Endothelial cell of umbilical vein (primary cell): ENCODE measurements at regions not wholly inside any gene's neighbourhood (a gene's known extent, or its start where the extent isn't known, plus 50 kb on each side); places are given as distances from the start of the nearest gene placed in this dataset.

Source experiments
- BruUV-seq: library from RNA; stranded (reverse); fragments of 400-500 nt; replicated peaks from 2 replicates; lab custom pipeline; 2021; lab: Mats Ljungman, UMichigan
- CTCF ChIA-PET: fragments of 300-600, 350-600 bp; sonication (Branson Sonifier 250); formaldehyde crosslinking; loops from one replicate; lab custom pipeline; 2021; ENCODE audit warnings: antibody characterized with exemption, inconsistent platforms; lab: Charles Lee
- POLR2A ChIA-PET: fragments of 300-600, 350-600 bp; sonication (Branson Sonifier 250); formaldehyde crosslinking; loops from one replicate; lab custom pipeline; 2021; ENCODE audit warnings: antibody characterized with exemption, inconsistent platforms; lab: Charles Lee
- DNase-seq: peaks from one replicate; pipeline ENCODE4 v3.0.0-alpha.2; 2011; ENCODE audit warnings: low read depth, low spot score
- FAIRE-seq: peaks from 2 replicates; lab custom pipeline; 2011; peaks lifted over from hg19 to GRCh38; lab: Jason Lieb, UNC
- H2AFZ ChIP-seq: 2 replicates; pipeline ENCODE4 v1.6.0; 2012; ENCODE audit warnings: low read depth, low read length, control low read depth, inconsistent platforms
- H3K27ac ChIP-seq: 2 replicates; pipeline ENCODE4 v1.5.1; 2011; ENCODE audit warnings: low read depth, mild to moderate bottlenecking, control low read depth, low read length, moderate library complexity; ENCODE audit not compliant: insufficient read depth
- H3K27me3 ChIP-seq, 2 experiments: 2 replicates each; pipeline versions ENCODE4 v1.6.0 to v1.6.1; 2011; ENCODE audit warnings: low read length in 2 of 2, mixed read lengths in 1 of 2; ENCODE audit not compliant: control insufficient read depth in 2 of 2, insufficient read depth in 2 of 2
- H3K36me3 ChIP-seq, 2 experiments: 2 replicates in 1 of 2; 3 replicates in 1 of 2; pipeline ENCODE4 v1.5.1; 2011; ENCODE audit warnings: low read length in 2 of 2, mild to moderate bottlenecking in 1 of 2, moderate library complexity in 1 of 2; ENCODE audit not compliant: control insufficient read depth in 2 of 2, insufficient read depth in 2 of 2; ENCODE audit errors: extremely low read depth in 1 of 2
- H3K4me1 ChIP-seq: 3 replicates; pipeline ENCODE4 v1.5.1; 2011; ENCODE audit warnings: mild to moderate bottlenecking, low read length; ENCODE audit not compliant: control insufficient read depth, insufficient read depth; ENCODE audit errors: extremely low read depth
- H3K4me2 ChIP-seq: 2 replicates; pipeline ENCODE4 v1.6.1; 2011; ENCODE audit warnings: low read length, control low read depth, mixed read lengths; ENCODE audit not compliant: insufficient read depth
- H3K4me3 ChIP-seq, 3 experiments: fragments of 200-600 bp in 1 of 3; sonication (generic), shearing (Covaris generic) in 1 of 3; replicated peaks in 1 of 3; 2 replicates each; pipeline ENCODE4 v1.5.1; 2011 to 2016; ENCODE audit warnings: control low read depth in 3 of 3, low read length in 3 of 3, mild to moderate bottlenecking in 2 of 3, inconsistent platforms in 1 of 3, low read depth in 1 of 3, moderate library complexity in 1 of 3; ENCODE audit not compliant: insufficient read depth in 1 of 3
- H3K79me2 ChIP-seq: 2 replicates; pipeline ENCODE4 v1.6.0; 2012; ENCODE audit warnings: low read length, inconsistent platforms; ENCODE audit not compliant: control insufficient read depth, insufficient read depth
- H3K9ac ChIP-seq: replicated peaks from 2 replicates; pipeline ENCODE3; 2011; ENCODE audit warnings: low read length, control low read depth; ENCODE audit not compliant: insufficient read depth; ENCODE audit errors: extremely low read depth
- H3K9me1 ChIP-seq: replicated peaks from 3 replicates; pipeline ENCODE4 v1.6.0; 2011; ENCODE audit warnings: mild to moderate bottlenecking, low read length; ENCODE audit not compliant: control insufficient read depth, insufficient read depth; ENCODE audit errors: extremely low read depth
- H3K9me3 ChIP-seq: replicated peaks from 2 replicates; pipeline ENCODE4 v1.5.1; 2012; ENCODE audit warnings: low read length, inconsistent platforms; ENCODE audit not compliant: control insufficient read depth, insufficient read depth
- H4K20me1 ChIP-seq: replicated peaks from 2 replicates; pipeline ENCODE3; 2011; ENCODE audit warnings: mild to moderate bottlenecking, low read length; ENCODE audit not compliant: control insufficient read depth, insufficient read depth; ENCODE audit errors: extremely low read depth
- CTCF ChIP-seq, 2 donors: IDR thresholded peaks; 1 replicate in 1 of 2; 2 replicates in 1 of 2; pipeline ENCODE4 v1.5.1; 2011; ENCODE audit warnings: low read length in 2 of 2, mild to moderate bottlenecking in 2 of 2, moderate library complexity in 2 of 2, control low read depth in 1 of 2, inconsistent platforms in 1 of 2, low read depth in 1 of 2; ENCODE audit not compliant: insufficient read depth in 1 of 2; ENCODE audit errors: extremely low read depth in 1 of 2
- EZH2 ChIP-seq: IDR thresholded peaks from 2 replicates; pipeline ENCODE4 v1.6.1; 2012; ENCODE audit warnings: borderline replicate concordance, low read depth, mild to moderate bottlenecking, moderate library complexity, low read length, inconsistent platforms; ENCODE audit not compliant: severe bottlenecking
- FOS ChIP-seq: IDR thresholded peaks from 2 replicates; pipeline ENCODE4 v1.6.1; 2011; ENCODE audit warnings: mild to moderate bottlenecking, low read length, moderate library complexity, borderline replicate concordance; ENCODE audit not compliant: insufficient read depth
- GATA2 ChIP-seq: IDR thresholded peaks from 2 replicates; pipeline ENCODE4 v1.7.0; 2011; ENCODE audit warnings: low read depth, mild to moderate bottlenecking, moderate library complexity, mixed read lengths, low read length; ENCODE audit not compliant: insufficient read length, insufficient read depth
- JUN ChIP-seq: IDR thresholded peaks from 2 replicates; pipeline ENCODE4 v1.6.1; 2011; ENCODE audit warnings: borderline replicate concordance, low read depth; ENCODE audit not compliant: insufficient read length, insufficient read depth
- MAX ChIP-seq: IDR thresholded peaks from 2 replicates; pipeline ENCODE4 v1.6.1; 2011; ENCODE audit not compliant: insufficient read depth, insufficient read length
- MYC ChIP-seq: IDR thresholded peaks from one replicate; pipeline ENCODE4 v1.6.1; 2011; ENCODE audit warnings: mild to moderate bottlenecking, low read depth, low read length
- POLR2A ChIP-seq: IDR thresholded peaks from 2 replicates; pipeline ENCODE4 v1.6.1; 2012; ENCODE audit warnings: low read depth, mild to moderate bottlenecking, control low read depth, low read length
- POLR2AphosphoS5 ChIP-seq: IDR thresholded peaks from 2 replicates; pipeline ENCODE4 v1.6.1; 2012; ENCODE audit warnings: low read depth, mild to moderate bottlenecking, control low read depth, low read length, moderate library complexity; ENCODE audit not compliant: insufficient read depth
- dilution Hi-C: fragments of 300-500 bp; cut with MboI; formaldehyde crosslinking; loops from one replicate; pipeline ENCODE4 v1.15.0; 2019; ENCODE audit warnings: low sequenced_read_pairs; ENCODE audit not compliant: extremely low pct_ligation_motif_present
- intact Hi-C: fragments of 100-400 bp; cut with micrococcal nuclease; formaldehyde crosslinking; loops from one replicate; pipeline ENCODE4 v1.10.0; 2022

GRCh38 chr10:7473474-7473873, 62.6 kb upstream of the SFMBT2 start:
- Histone ChIP-seq H3K4me1 (no peaks in the 10 kb centered on the region), H3K27me3 (no peaks in the 10 kb centered on the region), H3K79me2 (no peaks in the 10 kb centered on the region), H3K36me3 (no peaks in the 10 kb centered on the region), H3K27ac (no peak overlapping the region), H3K9ac (no peak overlapping the region), H3K4me3 (no peak overlapping the region), H3K9me1 (no peaks in the 10 kb centered on the region), H3K9me3 (no peaks in the 10 kb centered on the region), H3K4me2 (no peak overlapping the region), H2AFZ (no peak overlapping the region), H4K20me1 (no peaks in the 10 kb centered on the region)
- POLR2A ChIA-PET: no interaction called here
- FAIRE-seq (no peak), DNase-seq (no peak)
- TF ChIP-seq CTCF (IDR thresholded peaks at IDR 0.05; ENCODE audit: extremely low read depth in 1 of 2, insufficient read depth in 1 of 2, low read depth in 1 of 2, low read length in 2 of 2): no peak
- no peak for TF ChIP-seq MAX
- no peak for TF ChIP-seq POLR2A
- TF ChIP-seq POLR2AphosphoS5: no peak
- TF ChIP-seq MYC: no peak
- no peak for TF ChIP-seq GATA2
- TF ChIP-seq JUN: no peak
- no peak for TF ChIP-seq EZH2
- TF ChIP-seq FOS: no peak
- CTCF ChIA-PET: no interaction called here
- dilution Hi-C loops: no loop called here
- no TSS peak for BruUV-seq
- intact Hi-C loops: no loop called here
